ENCODE measurements at regions not wholly inside any gene's neighbourhood (a gene's known extent, or its start where the extent isn't known, plus 50 kb on each side); places are given as distances from the start of the nearest gene placed in this dataset.

- no peak for TF ChIP-seq EZH2 (IDR thresholded peaks at IDR 0.05; ENCODE audit: borderline replicate concordance, low read length)
- TF ChIP-seq, protein P1, sequence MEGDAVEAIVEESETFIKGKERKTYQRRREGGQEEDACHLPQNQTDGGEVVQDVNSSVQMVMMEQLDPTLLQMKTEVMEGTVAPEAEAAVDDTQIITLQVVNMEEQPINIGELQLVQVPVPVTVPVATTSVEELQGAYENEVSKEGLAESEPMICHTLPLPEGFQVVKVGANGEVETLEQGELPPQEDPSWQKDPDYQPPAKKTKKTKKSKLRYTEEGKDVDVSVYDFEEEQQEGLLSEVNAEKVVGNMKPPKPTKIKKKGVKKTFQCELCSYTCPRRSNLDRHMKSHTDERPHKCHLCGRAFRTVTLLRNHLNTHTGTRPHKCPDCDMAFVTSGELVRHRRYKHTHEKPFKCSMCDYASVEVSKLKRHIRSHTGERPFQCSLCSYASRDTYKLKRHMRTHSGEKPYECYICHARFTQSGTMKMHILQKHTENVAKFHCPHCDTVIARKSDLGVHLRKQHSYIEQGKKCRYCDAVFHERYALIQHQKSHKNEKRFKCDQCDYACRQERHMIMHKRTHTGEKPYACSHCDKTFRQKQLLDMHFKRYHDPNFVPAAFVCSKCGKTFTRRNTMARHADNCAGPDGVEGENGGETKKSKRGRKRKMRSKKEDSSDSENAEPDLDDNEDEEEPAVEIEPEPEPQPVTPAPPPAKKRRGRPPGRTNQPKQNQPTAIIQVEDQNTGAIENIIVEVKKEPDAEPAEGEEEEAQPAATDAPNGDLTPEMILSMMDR (conservative IDR thresholded peaks at IDR 0.05 in 1 of 2, IDR thresholded peaks at IDR 0.05 in 1 of 2; ENCODE audit: extremely low read depth in 1 of 2, insufficient read depth in 1 of 2, low read depth in 1 of 2, low read length in 2 of 2) = no peak
These were observed 342.0 kb upstream of the ACTBL2 start for GRCh38 chr5:57824623-57825022.
